ENCODE measurements at regions not wholly inside any gene's neighbourhood (a gene's known extent, or its start where the extent isn't known, plus 50 kb on each side); places are given as distances from the start of the nearest gene placed in this dataset.

- Histone ChIP-seq H3K27ac (no peak overlapping the region), H3K27me3 (no peaks in the 10 kb centered on the region), H3K9me3 (no peaks in the 10 kb centered on the region), H3K36me3 (no peaks in the 10 kb centered on the region), H3K4me1 (no peaks in the 10 kb centered on the region), H3K4me3 (no peak overlapping the region)
- intact Hi-C loops (cut with DNase I): no loop called here
- DNase-seq: no peak
- no peak for ATAC-seq
- no peak for TF ChIP-seq POLR2A (IDR thresholded peaks at IDR 0.05)
- TF ChIP-seq CTCF (IDR thresholded peaks at IDR 0.05): no peak
- WGBS (ENCODE audit: insufficient coverage, low coverage, low lambda C conversion rate, missing lambda C conversion rate): 50% methylated on average over 1 of the region's 1 CpG
These were observed 154.9 kb downstream of the EBLN2 start for GRCh38 chr3:73216310-73216709.

GRCh38 chr3:73222126-73222525, 160.7 kb downstream of the EBLN2 start:
- WGBS (ENCODE audit: insufficient coverage, low coverage, low lambda C conversion rate, missing lambda C conversion rate): 36% methylated on average over 4 of the region's 4 CpGs
- Histone ChIP-seq H3K27ac (no peak overlapping the region), H3K4me1 (no peaks in the 10 kb centered on the region), H3K27me3 (no peaks in the 10 kb centered on the region), H3K4me3 (no peak overlapping the region), H3K9me3 (no peaks in the 10 kb centered on the region), H3K36me3 (no peaks in the 10 kb centered on the region)
- intact Hi-C loops (cut with DNase I): no loop called here
- no peak for ATAC-seq
- DNase-seq: no peak
- TF ChIP-seq CTCF (IDR thresholded peaks at IDR 0.05) (no peak), POLR2A (IDR thresholded peaks at IDR 0.05) (no peak)

GRCh38 chr3:73225146-73225855, 163.8 kb downstream of the EBLN2 start:
- WGBS (ENCODE audit: insufficient coverage, low coverage, low lambda C conversion rate, missing lambda C conversion rate): 57% methylated on average over 6 of the region's 8 CpGs
- Histone ChIP-seq H3K4me1 (no peaks in the 10 kb centered on the region), H3K27ac (no peak overlapping the region), H3K36me3 (no peaks in the 10 kb centered on the region), H3K27me3 (no peaks in the 10 kb centered on the region), H3K4me3 (no peak overlapping the region), H3K9me3 (no peaks in the 10 kb centered on the region)
- ATAC-seq (no peak), DNase-seq (no peak)
- intact Hi-C loops (cut with DNase I): no loop called here
- TF ChIP-seq CTCF (IDR thresholded peaks at IDR 0.05) (no peak), POLR2A (IDR thresholded peaks at IDR 0.05) (no peak)

GRCh38 chr3:73225991-73226390, 164.5 kb downstream of the EBLN2 start:
- no peaks in the 10 kb centered on the region for H3K9me3 ChIP-seq
- WGBS (ENCODE audit: insufficient coverage, low coverage, low lambda C conversion rate, missing lambda C conversion rate): 31% methylated on average over 2 of the region's 2 CpGs
- no peaks in the 10 kb centered on the region for H3K27me3 ChIP-seq
- no peak overlapping the region for H3K27ac ChIP-seq
- ATAC-seq (no peak), DNase-seq (no peak)
- H3K4me3 ChIP-seq: no peak overlapping the region
- intact Hi-C loops (cut with DNase I): no loop called here
- no peaks in the 10 kb centered on the region for H3K36me3 ChIP-seq
- H3K4me1 ChIP-seq: no peaks in the 10 kb centered on the region
- TF ChIP-seq CTCF (IDR thresholded peaks at IDR 0.05) (no peak), POLR2A (IDR thresholded peaks at IDR 0.05) (no peak)

Data from right lobe of liver (tissue), 6 donors.